Globus pallidus (tissue), 1 donor: ENCODE measurements at regions not wholly inside any gene's neighbourhood (a gene's known extent, or its start where the extent isn't known, plus 50 kb on each side); places are given as distances from the start of the nearest gene placed in this dataset.

Experiments
- DNase-seq: peaks from one replicate; pipeline ENCODE4 v3.0.0-alpha.2; 2015; ENCODE audit warnings: low spot score

DNA sequence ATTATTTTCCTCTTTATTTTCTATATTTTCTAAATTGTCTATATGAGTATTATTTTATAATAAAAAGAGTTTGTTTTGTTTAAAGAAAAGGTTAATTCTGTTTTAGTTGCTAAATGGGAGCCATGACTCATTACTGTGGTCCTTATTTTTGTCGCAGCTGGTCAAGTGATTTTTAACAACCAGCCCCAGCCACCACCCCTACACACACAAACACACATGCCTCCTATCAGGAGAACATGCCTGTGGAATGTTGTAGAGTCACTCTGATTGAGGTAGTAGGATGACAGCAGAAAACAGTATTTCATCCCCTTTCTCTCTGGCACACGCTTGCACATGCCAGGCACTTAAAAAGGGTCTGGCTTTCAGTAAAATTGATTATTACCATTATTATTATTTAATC is 68.6 kb upstream of the GDF10 start:
- DNase-seq = no peak

DNA sequence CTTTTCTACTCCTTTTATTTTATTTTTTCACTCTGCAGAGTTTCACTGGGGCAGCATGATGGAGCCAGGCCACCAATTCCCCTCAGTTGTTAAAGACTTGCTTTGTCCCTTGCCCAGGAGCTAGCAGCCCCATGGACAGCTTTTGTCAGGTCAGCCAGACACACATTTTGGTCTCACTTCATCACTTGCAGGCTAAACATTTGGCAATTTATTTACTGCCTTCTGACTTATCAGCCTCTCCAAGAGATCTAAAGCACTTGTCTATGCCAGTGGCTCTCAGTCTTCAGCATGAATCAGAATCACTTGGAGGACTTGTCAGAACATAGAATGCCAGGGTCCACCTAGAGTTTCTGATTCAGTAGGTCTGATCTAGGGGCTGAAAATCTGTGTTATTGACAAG is 66.4 kb upstream of the GDF10 start:
- no peak for DNase-seq

DNA sequence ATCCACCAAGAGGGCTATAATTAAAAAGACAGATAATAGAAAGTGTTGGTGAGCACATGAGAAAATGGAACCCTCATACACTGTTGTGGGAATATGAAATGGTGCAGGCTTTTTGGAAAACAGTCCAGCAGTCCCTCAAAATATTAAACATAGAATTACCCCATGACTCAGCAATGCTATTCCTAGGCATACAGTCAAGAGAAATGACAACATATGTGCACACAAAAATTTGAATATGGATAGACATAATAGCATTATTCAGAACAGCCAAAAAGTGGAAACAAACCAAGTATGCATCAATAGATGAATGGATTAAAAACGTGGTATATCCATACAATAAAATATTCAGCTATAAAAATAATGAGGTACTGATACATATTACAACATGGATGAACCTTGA is 64.5 kb upstream of the GDF10 start:
- DNase-seq = no peak

DNA sequence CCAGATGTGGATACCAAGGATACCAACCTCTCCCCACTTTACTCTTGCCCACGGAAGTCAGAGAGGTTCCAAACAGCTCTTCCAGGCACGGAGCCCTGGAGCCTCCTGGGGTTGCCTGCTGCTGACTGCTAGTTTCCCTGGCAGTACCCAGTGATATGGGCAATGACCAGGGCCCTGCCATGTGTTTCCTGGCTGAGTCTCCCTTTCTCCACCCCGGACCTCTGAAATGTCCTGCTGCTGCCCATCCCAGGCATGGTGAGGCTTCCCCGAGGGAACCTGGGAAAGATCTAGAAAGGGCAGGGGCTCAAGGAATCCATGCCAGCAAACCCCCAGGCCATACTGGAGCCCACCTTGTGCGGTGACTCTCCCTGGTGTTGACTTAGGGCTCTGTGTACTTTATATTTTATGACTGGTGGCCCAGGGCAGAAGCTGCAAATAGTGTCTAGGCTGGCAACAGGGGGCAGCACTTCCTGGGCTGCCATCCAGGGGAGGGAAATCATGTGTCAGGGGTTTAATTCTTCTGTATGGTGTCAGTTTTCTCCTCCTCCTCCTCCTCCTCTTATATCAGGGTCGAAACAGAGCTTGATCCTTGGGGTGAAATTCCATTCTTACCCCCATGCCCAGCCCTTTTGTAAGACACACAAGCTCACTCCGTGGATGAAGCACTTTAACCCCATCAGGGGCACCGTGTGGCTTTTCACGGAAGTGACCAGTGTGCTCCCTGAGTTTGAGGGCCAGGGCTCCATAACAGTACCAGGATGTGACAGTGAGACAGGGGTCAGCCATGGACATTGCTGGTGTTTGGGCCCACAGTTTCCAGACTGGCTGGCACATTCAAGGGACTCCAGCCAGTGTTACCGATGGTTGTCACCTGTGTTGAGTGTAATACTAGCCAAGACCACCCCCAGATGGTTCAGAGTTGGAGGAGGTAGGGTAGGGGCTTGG is 62.4 kb upstream of the GDF10 start:
- DNase-seq = no peak

DNA sequence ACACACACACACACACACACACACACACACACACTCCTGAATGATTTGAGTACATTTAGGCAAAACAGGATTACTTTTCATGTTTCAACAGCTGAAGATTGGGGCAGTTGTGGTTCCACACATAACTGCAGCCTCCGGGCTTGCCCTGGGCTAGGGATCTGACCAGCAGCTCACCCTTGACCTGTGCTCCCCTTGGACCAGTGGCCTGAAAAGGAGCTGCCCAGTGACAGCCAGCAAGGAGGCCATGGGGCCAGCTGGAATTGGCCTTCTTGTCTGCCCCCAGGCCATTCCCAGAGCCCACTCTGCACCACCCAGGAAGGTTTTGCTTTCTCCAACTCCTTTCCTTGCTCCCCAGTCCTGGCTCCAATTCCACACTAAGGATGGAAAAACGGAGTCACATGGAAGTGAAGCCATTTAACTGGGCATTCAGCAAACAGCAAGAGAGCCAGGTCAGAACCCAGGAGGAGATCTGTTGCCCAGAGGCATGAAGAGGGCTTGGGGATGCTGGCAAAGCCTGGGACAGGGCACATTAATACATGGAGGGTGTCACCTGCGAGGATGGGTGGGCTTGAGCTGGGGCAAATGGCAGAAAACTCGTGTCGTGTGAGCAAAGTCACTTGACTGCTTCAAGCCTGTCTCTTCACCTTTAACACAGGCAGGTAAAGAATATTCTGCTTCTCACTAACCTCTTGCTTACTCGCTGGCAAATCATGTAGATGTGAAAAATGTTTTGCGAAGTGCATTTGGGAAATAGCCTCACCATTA is 61.5 kb upstream of the GDF10 start:
- DNase-seq = no peak

DNA sequence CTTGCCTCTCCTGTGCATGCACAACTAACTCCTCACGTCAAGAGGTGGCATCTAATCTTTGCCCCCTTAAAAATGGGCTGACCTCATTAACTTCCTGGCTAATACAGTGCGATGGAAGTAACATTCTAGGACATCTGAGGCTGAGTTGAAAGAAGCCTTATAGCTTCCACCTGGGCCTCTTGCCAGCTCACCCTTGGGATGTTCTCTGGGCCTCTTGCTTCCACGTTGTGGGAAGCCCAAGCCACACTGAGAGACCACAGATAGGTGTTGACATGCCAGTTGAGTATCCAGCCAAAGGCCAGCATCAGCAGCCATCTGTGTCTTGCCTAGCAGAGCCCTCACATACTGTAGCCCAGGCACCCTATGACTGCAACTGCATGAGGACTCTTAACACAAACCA is 60.8 kb upstream of the GDF10 start:
- DNase-seq = no peak

DNA sequence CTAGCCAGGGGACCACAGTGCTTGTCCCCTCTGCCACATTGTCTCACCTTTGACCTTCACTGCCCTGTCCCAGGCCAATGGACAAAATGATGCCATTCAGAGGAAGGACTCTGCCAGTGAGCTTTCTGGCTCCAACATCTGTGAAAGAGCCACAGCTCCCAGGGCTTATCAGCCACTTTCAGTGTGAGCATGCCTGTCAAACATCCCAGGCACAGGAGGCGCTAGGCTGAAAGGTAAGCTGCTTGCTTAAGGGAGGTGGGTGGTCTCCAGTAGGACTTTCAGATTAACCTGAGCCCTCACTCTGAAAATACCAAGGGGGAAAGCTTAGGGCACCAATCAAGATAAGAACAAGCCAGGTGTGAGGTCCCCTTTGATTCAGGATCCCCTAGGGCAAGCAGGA is 59.8 kb upstream of the GDF10 start:
- no peak for DNase-seq

DNA sequence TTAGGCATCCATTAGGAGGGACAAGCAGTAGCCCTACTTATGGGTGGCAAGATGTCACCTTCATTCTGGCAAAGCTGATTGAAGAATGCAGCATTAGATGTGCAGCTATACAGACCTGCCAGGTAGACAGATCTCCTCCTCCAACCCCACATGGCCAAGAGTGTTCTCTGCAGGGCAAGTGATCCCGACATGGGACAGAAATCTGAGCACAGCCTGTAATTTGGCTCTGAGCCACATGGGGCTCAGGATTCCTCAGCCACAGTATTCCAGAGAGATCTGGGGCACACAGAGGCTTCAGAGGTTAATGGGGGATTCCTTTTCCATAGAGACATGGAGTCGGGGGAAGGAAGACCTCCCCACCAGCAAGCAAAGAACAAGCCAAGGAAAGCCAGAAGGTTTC is 58.7 kb upstream of the GDF10 start:
- no peak for DNase-seq

DNA sequence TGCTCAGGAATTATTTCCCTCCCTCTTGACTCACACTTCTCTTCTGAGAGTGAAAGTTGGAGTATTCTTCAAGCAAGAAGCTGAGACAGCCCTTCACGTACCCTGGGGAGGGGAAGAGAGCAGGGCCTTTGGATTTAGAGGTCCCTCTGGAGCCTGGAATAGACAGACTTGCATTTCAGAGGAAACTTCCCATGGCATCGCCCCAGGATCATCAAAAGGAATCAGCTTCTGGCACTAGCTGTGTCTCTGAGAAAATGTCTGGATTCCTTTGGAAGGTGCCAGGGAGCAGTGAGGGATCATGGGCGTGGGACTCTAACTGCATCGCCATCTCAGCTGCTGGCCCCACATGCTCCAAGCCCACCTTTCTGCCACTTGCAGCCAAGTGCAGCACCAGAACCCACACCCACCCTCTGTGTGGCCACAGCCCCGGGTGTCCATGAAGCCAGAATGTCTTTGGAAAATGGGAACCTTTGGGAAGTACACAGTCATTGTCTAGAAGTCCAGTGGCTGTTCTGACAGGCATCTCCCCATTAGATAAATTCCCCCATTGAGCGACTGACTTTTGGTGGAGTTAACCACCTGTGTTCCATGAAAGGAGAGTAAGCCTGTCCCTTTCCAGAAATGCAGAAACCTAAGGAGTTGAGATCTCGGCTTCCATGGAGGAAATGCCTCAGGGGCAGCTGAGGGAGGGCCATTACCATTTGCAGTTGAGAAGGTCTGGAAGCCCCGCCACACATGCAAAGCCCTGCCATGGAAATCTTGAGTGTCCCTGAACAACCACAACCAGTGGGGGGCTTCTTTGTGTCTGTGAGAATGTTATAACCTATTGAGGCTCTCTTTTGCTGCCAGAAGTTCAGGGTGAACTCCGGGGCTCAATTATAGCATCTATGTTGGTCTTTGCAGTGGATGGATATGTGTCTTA is 57.8 kb upstream of the GDF10 start:
- DNase-seq = no peak

DNA sequence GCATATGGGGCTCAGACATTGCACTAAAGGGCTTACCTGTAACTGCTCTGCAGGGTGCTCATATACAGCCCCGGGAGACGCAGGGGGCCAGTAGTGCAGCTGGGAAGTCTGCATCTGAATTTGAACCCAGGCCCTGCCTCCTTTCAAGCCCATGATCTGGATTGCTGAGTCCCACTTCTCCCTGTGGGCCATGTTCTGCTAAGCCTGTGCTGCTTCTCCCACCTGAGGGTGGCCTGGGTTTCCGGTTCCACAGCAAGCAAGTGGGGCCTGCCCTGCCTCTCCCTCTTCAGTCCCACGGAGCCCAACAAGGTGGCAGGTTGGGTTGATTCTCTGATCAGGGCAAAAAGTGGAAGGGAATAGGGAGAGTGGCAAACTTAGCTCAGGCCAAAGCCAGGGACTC is 56.6 kb upstream of the GDF10 start:
- no peak for DNase-seq

DNA sequence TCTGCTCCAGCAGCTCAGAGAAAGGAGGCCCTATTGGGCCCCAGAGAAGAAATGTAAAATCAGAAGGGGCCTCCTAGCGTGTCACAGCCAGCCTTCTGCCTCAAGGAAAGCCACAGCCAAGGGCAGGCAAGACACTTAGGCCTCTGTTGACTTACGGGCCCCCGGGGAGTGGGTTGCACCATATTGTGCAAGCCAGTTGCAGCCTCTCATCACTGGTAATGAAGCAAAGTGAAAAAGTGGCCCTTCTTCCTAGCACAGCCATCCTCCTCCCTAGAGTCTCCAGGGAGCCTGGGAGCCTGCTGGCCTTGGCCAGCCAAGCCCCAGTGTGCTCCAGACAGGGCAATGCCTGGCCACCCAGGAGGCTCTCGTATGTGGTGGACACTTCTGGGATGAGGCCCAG is 56.2 kb upstream of the GDF10 start:
- no peak for DNase-seq

DNA sequence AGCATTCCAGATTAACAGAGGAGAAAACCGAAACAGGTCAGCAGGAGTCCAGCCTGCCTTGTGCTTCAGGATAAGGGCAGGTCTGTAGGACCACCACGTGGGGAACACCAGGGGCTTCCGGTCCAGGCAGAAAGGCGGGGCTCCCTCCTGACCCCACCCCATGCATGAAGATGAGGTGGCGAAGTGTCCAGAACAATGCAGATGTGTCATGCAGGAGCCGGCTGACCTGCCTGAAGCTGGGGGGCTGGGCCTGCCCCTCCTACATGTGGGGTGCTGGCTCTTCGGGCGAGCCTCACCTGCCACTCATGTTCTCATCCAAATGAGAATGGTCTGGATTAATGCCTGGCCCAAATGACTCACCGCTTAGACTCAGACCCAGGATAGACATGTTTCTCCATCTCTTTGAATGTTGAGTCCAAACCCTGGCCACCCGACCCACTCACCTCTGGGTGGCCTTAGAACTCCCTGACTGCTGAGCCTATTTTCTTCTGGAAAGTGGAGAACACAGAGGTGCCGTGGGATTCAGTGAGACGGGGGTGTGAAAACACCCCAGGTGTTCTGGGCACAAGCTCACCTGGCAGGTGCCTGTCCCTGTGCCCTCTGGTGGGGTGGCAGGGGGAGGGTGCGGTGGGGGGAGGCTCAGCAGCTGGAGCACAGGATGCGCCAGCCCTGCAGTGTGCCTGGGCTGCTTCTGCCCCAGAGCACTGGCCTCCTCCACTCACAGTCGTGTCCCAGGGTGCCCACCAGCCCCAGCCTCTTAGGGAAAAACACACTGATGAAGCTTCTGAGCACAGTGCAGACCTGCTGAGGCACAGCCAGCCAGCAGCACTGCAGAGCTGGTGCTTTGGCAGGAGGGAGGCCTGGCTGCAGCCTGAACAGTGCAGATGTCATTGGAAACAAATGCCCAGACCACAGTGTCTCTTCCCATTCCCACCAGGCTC is 55.2 kb upstream of the GDF10 start:
- no peak for DNase-seq

DNA sequence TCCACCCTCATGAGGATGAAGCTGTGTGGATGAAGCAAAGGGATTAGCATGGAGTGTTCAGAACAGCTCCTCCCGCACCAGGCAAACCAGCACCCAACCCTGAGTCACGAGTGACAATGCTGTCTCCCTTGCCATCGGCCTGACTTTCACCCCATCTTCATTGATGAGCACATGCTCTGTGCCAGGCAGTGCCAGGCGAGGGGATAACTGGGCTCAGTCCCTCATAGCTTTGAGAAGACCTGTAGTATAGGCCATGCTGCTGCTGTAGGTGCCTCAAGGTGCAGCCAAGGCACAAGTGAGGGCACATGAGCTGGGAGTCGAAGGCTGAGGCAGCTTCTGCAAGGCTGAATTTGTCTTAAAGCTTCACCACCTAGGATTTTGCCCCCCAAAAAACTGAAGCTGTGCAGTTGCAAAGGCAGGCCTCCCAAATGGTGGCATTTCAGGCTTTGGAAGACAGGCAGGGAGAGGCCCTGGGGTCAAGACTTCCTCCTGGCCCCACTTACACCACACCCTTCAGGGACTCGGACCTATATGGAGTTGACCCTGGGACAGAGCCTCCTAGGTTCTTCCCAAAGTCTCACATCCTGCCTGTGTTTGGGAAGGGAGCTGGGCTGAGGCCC is 54.2 kb upstream of the GDF10 start:
- no peak for DNase-seq

DNA sequence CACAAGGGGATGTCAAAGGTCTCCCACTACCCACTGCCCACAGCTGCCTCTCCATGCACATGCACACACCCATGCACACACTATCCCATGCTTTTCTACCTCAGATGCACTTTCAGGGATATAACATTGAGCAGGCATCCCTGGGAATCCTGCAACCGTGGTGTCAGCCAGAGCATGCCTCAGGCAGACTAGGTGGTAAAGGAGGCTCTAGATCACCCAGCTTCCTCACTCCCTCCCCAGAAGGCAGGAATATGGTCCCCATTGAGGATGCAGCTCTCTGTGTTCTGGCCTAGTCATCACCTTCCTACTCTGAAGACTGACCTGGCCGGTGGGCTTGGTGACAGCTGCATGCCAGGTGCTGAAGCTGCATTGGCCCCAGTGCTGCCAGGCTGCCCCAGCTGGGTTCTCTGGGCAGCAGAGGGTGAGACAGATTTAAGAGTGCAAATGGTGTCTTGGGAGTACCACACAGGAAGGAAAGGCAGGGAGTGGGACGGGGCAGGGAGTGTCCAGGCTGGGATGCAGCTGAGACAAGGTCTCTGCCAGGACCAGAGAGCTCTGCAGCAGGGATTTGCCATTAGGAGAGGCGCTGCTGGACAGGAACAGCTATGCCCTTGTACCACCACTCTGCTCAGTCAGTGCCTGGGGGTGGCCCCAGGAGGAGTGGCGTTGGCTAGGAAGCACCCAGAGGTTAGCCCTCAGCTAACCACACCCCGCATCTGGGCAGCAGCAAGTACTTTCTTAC is 53.4 kb upstream of the GDF10 start:
- no peak for DNase-seq

DNA sequence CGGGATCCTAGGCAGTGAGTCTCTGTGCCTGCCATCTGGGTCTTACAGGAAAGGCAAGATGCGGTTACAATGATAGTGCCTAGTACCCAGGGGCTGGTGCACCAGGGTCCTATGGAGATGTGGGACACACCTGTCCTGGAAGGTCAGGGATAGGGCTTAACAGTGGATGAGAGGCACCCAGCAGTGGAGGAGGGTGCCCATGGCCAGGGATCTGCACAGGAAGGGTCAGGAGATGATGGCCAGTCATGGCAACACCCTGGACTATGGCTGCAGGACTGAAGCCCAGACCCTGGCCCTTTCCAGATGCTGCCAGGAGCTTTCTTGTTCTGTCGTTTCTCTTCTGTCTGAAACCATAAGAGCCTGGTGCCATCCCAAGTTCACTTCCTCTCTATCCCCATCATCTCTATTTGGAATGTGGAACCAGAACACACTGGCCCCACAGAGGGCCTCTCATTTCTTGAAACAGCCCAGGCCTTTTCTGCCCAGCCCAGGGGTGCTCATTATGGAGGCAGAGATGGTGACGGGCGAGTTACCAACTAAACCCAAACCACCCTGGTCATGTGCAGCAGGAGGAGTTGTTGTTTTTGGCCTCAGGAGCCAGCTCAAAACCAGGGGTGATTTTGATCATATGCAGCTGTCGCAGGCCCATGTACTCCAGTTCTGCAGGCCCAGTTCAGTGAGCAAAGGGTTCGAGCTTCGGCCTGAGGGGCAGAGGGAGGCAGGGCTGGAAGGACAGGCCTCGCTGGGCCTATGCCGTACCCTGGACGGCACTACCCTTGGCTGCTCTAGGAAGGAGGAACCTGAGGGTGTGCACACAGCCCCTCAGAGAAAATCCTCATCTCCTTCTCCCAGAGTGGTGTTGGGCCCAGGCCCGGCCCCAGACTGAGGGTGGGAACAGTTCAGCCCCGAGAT is 52.6 kb upstream of the GDF10 start:
- DNase-seq = no peak

DNA sequence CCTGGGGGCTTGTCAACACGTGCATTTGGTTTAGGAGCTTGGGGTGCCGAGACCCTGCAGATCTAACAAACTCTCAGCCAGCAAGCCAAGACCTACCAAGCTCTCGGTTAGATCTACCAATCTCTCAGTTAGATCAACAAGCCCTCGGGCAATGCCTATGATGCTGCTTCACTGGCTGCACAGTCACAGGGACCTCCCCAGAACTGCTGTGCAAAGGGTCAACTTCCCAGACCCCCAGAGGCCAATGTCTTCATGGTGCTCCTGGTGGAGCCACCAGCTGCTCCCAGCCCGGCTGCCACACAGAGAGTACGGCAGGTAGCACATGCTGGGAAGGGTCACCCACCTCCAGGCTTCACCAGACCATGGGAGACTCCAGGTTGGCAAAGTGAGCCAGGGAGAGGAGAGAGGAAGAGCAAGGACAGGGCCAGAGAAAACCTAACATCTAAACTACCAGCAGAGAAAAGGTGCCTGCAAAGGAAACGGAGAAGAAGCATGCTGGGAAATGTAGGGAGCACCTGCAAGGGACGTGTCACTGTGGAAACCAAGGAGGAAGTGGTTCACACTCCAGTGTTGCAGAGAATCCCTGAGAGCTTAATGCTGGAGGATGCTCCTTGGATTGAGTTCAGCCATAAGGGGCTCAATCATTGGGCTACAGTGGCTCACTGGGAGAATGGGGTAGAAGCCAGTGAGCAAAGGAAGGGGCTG is 51.5 kb upstream of the GDF10 start:
- no peak for DNase-seq

DNA sequence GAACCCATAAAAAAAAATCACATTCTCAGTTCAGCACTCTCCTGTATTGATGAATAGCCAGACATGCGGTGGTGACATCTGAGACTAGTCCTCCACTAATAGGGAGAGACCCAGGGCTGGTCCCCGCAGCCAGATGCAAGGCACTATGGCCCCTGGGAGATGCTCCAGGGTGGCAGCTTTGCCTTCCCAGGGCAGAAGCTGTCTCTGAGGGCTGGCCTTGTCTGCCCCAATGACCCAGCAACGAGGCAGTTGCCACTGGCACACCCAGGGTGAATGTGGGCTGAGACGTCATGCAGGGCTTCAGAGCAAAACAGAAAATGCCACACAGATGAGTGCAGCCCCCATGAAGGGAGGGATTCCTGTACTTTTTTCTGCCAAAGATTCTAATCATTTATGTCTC is 50.1 kb upstream of the GDF10 start:
- no peak for DNase-seq
